HL-60 (cell line): ENCODE measurements at regions not wholly inside any gene's neighbourhood (a gene's known extent, or its start where the extent isn't known, plus 50 kb on each side); places are given as distances from the start of the nearest gene placed in this dataset.

Source experiments
- GABPA ChIP-seq: IDR thresholded peaks from 2 replicates; pipeline ENCODE4 v1.6.1; 2012; ENCODE audit warnings: low read depth
- POLR2AphosphoS5 ChIP-seq: IDR thresholded peaks from 2 replicates; pipeline ENCODE4 v1.6.1; 2012; ENCODE audit warnings: low read depth
- TF ChIP-seq, protein P1 (sequence below): IDR thresholded peaks from one replicate; pipeline ENCODE4 v1.5.1; 2011; ENCODE audit warnings: low read length, control low read depth, inconsistent platforms; ENCODE audit not compliant: insufficient read depth
- TF ChIP-seq, protein P2 (sequence below): IDR thresholded peaks from 2 replicates; pipeline ENCODE4 v1.6.1; 2012; ENCODE audit warnings: low read depth; ENCODE audit not compliant: insufficient replicate concordance

DNA sequence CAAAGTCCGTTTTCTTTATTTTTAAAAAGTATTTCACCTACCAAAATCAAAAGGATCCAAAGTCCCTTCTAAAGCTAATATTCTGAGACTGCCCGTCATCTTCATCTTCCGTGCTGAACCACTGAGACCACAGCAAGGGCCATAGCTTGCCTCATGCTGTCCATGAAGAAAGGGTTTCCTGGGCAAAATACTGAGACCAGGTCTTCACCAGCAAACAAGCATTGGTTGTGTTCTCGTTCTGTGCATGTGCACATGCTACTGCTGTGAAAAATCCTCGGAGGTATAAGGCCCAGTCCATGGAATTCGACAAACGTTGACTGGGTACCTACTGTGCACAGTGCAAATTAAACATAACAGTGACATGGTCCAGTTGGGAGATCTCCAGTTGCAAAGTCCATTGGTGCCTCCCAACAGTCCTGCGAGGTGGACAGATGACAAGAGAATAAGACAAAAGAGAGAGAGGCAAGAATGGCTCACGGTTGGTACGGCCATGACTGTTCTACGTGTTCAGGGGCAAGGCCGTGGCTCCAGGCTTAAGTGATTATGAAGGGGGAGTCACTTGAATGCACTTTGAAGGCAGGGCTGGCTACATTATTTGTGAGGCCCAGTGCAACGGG lies 192.6 kb upstream of the GLI2 start:
- TF ChIP-seq, protein P1, sequence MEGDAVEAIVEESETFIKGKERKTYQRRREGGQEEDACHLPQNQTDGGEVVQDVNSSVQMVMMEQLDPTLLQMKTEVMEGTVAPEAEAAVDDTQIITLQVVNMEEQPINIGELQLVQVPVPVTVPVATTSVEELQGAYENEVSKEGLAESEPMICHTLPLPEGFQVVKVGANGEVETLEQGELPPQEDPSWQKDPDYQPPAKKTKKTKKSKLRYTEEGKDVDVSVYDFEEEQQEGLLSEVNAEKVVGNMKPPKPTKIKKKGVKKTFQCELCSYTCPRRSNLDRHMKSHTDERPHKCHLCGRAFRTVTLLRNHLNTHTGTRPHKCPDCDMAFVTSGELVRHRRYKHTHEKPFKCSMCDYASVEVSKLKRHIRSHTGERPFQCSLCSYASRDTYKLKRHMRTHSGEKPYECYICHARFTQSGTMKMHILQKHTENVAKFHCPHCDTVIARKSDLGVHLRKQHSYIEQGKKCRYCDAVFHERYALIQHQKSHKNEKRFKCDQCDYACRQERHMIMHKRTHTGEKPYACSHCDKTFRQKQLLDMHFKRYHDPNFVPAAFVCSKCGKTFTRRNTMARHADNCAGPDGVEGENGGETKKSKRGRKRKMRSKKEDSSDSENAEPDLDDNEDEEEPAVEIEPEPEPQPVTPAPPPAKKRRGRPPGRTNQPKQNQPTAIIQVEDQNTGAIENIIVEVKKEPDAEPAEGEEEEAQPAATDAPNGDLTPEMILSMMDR, result no peak
- no peak for TF ChIP-seq POLR2AphosphoS5
- no peak for TF ChIP-seq GABPA
- TF ChIP-seq, protein P2, sequence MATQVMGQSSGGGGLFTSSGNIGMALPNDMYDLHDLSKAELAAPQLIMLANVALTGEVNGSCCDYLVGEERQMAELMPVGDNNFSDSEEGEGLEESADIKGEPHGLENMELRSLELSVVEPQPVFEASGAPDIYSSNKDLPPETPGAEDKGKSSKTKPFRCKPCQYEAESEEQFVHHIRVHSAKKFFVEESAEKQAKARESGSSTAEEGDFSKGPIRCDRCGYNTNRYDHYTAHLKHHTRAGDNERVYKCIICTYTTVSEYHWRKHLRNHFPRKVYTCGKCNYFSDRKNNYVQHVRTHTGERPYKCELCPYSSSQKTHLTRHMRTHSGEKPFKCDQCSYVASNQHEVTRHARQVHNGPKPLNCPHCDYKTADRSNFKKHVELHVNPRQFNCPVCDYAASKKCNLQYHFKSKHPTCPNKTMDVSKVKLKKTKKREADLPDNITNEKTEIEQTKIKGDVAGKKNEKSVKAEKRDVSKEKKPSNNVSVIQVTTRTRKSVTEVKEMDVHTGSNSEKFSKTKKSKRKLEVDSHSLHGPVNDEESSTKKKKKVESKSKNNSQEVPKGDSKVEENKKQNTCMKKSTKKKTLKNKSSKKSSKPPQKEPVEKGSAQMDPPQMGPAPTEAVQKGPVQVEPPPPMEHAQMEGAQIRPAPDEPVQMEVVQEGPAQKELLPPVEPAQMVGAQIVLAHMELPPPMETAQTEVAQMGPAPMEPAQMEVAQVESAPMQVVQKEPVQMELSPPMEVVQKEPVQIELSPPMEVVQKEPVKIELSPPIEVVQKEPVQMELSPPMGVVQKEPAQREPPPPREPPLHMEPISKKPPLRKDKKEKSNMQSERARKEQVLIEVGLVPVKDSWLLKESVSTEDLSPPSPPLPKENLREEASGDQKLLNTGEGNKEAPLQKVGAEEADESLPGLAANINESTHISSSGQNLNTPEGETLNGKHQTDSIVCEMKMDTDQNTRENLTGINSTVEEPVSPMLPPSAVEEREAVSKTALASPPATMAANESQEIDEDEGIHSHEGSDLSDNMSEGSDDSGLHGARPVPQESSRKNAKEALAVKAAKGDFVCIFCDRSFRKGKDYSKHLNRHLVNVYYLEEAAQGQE, result no peak
